Liver (tissue), 3 donors: ENCODE measurements at regions not wholly inside any gene's neighbourhood (a gene's known extent, or its start where the extent isn't known, plus 50 kb on each side); places are given as distances from the start of the nearest gene placed in this dataset.

Source experiments
- CTCF ChIP-seq: fragments of 150-350 bp; IDR thresholded peaks from 2 replicates; pipeline ENCODE4 v1.5.1; 2017; ENCODE audit warnings: improper control_type of control experiment, low read depth, low read length; ENCODE audit not compliant: missing input control
- JUND ChIP-seq, 2 donors: IDR thresholded peaks; 2 replicates each; pipeline ENCODE4 v1.6.1; 2016; ENCODE audit warnings: antibody characterized with exemption in 2 of 2
- TAF1 ChIP-seq: conservative IDR thresholded peaks from 2 replicates; pipeline ENCODE4 v1.6.1; 2016; ENCODE audit warnings: antibody characterized with exemption, mild to moderate bottlenecking
- TF ChIP-seq, protein P1 (sequence below): IDR thresholded peaks from 2 replicates; pipeline ENCODE4 v1.6.1; 2016; ENCODE audit warnings: antibody characterized with exemption, mild to moderate bottlenecking
- donor health status: healthy.
- donor health status: healthy.

DNA sequence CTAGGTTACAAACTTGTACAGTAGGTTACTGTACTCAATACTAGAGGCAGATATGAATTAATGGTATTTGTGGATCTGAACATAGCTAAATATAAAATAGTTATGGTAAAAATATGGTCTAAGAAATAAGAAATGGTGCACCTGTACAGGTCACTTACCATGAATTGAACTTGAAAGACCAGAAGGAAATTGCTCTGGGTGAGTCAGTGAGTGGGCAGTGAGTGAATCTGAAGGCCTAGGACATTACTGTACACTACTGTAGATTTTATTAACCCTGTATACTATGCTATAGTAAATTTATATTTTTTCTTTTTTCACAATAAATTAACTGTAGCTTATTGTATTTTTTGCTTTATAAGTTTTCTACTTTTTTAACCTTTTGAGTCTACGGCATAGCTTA is 1020.4 kb downstream of the CDH18 start:
- TF ChIP-seq, protein P1, sequence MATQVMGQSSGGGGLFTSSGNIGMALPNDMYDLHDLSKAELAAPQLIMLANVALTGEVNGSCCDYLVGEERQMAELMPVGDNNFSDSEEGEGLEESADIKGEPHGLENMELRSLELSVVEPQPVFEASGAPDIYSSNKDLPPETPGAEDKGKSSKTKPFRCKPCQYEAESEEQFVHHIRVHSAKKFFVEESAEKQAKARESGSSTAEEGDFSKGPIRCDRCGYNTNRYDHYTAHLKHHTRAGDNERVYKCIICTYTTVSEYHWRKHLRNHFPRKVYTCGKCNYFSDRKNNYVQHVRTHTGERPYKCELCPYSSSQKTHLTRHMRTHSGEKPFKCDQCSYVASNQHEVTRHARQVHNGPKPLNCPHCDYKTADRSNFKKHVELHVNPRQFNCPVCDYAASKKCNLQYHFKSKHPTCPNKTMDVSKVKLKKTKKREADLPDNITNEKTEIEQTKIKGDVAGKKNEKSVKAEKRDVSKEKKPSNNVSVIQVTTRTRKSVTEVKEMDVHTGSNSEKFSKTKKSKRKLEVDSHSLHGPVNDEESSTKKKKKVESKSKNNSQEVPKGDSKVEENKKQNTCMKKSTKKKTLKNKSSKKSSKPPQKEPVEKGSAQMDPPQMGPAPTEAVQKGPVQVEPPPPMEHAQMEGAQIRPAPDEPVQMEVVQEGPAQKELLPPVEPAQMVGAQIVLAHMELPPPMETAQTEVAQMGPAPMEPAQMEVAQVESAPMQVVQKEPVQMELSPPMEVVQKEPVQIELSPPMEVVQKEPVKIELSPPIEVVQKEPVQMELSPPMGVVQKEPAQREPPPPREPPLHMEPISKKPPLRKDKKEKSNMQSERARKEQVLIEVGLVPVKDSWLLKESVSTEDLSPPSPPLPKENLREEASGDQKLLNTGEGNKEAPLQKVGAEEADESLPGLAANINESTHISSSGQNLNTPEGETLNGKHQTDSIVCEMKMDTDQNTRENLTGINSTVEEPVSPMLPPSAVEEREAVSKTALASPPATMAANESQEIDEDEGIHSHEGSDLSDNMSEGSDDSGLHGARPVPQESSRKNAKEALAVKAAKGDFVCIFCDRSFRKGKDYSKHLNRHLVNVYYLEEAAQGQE = no peak
- no peak for TF ChIP-seq CTCF
- TF ChIP-seq JUND (IDR thresholded peaks at IDR 0.05) = no peak
- TF ChIP-seq TAF1 = no peak
